NCI-H1417 (cell line): ENCODE measurements at regions not wholly inside any gene's neighbourhood (a gene's known extent, or its start where the extent isn't known, plus 50 kb on each side); places are given as distances from the start of the nearest gene placed in this dataset.

ENCODE experiments used
- DNase-seq, 3 experiments: peaks; one replicate each; lab custom pipeline; 2025; lab: John Stamatoyannopoulos, UW

DNA sequence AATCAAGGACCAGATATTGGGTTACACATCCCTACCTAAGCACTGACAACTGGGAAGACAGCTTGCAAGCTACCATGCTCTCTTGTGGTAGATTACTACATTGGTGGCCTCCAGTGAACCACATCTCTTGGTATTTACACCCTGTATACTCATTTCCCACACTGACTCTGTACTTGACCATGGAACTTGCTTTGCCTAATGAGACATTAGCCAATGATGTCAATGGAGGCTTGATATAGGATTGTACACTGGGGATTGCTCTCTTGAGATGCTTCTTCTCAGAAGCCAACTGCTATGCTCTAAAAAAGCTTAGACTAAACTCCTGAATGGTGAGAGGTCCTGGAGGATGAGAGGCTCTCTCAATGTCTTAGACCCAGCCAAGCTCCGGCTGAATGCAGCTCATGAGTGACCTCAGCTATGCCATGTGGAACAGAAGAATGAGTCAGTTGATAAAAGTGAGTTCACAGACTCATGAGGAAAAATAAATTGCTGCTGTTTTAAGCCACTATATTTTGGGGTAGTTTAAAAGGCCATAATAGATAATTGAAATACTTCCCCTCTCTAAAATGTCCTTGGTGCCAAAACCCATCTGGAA, 61.5 kb upstream of the GALNT15 start:
- no peak for DNase-seq

DNA sequence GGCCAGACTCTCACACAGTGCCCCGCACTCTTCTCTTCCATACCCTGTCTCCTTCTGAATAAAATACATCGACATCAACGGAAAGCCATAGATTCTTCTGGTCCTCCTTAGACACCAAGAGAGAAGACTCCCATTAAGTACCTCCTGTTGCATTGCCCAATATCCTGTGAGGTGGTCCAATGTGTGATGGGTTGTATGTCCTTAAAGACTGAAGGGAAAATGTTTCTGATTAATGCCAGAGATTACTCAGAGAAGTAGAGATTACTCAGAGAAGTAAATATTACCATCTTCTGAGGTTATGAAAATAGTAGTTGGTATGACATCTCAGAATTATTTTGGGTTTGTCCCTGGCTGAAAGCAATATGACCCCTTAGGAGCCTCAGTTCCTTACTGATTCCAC, 60.8 kb upstream of the GALNT15 start:
- DNase-seq = no peak

DNA sequence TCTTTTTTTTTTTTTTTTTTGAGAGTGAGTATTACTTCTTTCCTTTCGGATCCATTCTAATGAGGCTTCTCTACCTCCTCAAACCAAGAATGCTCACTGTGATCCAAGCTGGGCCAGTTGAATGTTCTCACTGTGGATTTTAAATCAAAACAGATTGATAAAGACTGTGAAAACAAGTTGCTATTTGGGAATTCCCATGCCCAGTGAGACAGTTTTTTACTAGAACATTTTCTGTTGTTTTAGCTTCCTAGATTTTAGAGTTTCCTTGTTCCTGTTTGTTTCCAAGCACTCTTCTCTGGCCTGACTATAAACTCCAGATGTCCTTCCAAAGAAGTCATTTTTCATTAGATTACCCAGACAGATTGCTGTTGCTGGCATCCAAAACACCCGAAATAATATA, 60.1 kb upstream of the GALNT15 start:
- no peak for DNase-seq

DNA sequence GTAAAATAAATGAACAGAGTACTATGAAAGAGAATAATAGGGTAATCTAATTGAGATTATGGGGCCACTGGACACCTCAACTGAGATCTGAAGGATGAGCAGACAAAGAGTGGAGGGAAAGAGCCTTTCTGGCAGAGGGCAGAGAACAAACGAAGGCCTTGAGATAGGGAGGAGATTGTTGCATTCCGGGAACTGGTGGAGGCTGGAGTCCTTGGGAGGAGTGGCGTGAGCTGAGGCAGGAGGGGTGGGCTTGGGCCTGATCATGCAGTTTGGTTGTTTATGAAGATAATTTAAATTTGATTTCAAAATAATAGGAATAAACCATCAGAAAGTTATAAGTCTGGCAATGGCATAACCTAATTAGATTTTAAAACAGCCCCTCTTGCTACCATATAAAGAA, 59.5 kb upstream of the GALNT15 start:
- DNase-seq = no peak

DNA sequence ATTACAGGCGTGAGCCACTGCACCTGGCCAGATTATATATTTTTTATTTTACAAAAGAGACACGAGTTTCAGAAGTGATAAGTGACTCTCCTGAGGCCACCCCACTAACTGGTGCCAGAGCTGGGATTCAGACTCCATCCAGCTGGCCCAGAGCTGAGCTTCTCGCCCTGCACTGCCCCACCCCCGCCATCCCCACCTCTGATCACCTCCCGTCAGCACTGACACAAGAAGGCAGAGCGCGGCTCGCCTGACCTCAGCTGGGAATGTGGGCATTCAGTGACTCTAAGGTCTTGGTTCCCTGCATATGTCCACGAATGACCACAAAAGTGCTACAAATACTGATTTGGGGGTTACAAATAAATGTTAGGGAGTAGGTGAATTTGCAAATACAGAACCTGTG, 56.1 kb upstream of the GALNT15 start:
- DNase-seq = no peak

DNA sequence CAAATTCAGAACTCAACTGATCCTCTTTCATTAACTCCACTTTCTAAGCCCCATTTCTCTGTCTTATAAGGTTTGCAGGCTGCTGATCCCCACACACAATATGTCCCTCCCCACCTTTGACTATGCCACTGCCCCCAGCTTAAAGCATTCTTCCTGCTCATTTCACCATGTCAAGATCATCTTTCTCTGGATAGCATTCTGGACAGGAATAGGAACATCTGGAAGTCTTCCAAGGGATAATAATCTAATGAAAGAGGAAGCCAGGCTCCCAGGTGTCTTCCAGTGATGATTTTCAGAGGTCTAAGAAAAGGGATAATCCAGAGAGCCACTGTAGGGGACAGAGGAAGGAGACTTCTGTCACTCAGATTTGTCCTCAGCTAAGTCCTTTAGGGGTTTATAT, 54.6 kb upstream of the GALNT15 start:
- DNase-seq = no peak

DNA sequence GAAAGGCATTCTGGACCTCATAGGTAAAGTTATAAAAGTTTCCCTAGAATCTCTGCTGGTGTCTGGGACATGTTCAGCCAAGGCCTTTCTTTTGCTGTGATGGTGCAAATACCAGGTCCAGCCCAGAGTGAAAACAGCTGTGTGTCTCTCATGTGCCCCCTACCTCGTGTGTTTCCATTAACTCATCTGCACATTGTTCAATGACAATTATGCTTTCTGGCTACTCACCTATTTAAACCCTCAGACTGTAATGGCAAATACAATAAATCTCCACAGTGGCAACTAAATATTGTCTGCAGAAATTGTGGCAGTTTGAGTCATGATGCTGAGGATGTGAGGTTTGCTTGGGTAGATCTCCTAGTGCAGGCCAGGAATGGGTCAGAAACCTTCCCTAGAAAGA, 53.1 kb upstream of the GALNT15 start:
- peak in 1 of 3 experiments; percentile 5 for DNase-seq

DNA sequence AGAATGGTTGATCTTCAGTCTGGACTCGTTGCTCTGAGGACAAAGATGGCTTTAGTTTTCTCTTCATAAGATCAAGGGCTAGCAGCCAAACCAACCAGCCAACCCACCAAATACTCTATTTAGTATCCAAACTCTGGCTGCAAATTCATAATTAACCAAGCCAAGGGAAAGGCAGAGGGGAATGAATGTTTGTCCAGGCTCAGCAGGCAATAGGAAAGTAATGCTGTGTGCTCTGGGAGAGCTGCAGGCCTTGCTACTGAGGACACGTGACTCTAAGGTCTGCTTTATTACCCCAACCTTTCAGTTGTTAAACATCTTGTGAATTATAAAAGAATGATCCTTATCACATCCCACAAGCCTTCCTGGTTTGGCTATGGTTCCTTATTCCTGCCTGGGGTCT, 52.3 kb upstream of the GALNT15 start:
- no peak for DNase-seq

DNA sequence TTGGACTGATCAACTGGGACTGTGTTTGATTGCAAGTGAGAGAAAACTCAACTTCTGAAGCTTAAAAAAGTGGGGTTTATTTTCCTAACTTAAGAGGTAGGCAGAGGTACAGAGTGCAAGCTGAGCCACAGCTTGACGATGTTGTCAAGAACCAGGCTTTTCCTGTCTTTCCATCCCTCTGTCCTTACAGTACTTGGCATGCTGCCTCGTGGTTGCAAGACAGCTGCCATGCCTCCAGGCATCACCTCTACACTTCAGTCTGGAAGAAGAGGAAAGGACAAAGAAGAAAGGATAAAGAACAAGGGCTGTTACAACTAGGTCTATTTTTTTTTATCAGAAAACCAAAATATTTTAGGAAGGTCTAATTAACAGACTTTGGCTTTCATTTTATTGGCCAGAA, 51.8 kb upstream of the GALNT15 start:
- no peak for DNase-seq

DNA sequence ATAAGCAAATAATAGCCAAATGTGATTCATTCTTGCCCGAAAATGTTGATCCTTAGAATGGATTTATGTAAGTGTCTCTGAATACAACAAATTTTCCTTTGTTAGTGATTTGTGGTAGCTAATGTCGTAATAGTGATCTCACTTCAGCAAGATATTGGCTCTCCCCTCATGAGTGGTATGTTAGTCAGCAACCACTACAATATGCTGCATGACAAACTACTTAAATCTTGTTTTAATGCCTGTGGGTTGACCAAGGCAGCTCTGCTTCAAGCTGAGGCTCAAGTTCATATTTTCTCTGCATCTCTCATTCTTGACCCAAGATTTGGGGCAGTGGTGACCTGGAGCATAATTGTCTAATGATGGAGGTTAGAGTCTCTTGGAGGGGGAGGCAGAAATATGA, 49.8 kb upstream of the GALNT15 start:
- no peak for DNase-seq
